Smooth muscle cell (in vitro differentiated cells): ENCODE measurements at regions not wholly inside any gene's neighbourhood (a gene's known extent, or its start where the extent isn't known, plus 50 kb on each side); places are given as distances from the start of the nearest gene placed in this dataset.

Experiments used
- DNase-seq: peaks from one replicate; lab custom pipeline; 2025; ENCODE audit not compliant: unreplicated experiment; lab: John Stamatoyannopoulos, UW
- H2AFZ ChIP-seq: fragments of 200-600 bp; sonication (generic); 2 replicates; pipeline ENCODE4 v1.6.0; 2016; ENCODE audit warnings: antibody characterized with exemption, low read depth, mild to moderate bottlenecking
- H3F3A ChIP-seq: fragments of 200-600 bp; sonication (generic); 2 replicates; pipeline ENCODE4 v1.6.0; 2017; ENCODE audit warnings: antibody characterized with exemption, low read depth
- H3K27ac ChIP-seq: fragments of 200-600 bp; sonication (generic); 2 replicates; pipeline ENCODE4 v1.5.1; 2016; ENCODE audit warnings: low read depth, mild to moderate bottlenecking
- H3K27me3 ChIP-seq: fragments of 200-600 bp; sonication (generic); 2 replicates; pipeline ENCODE4 v1.6.1; 2016; ENCODE audit warnings: low read depth, mild to moderate bottlenecking
- H3K36me3 ChIP-seq: fragments of 200-600 bp; sonication (generic); 2 replicates; pipeline ENCODE4 v1.5.1; 2016; ENCODE audit warnings: low read depth
- H3K4me1 ChIP-seq: fragments of 200-600 bp; sonication (generic); 2 replicates; pipeline ENCODE4 v1.5.1; 2016; ENCODE audit warnings: low read depth
- H3K4me2 ChIP-seq: fragments of 200-600 bp; sonication (generic); 2 replicates; pipeline ENCODE4 v1.6.0; 2016; ENCODE audit warnings: mild to moderate bottlenecking
- H3K4me3 ChIP-seq: fragments of 200-600 bp; sonication (generic); 2 replicates; pipeline ENCODE4 v1.5.1; 2016; ENCODE audit warnings: mild to moderate bottlenecking
- H3K79me2 ChIP-seq: fragments of 200-600 bp; sonication (generic); 2 replicates; pipeline ENCODE4 v1.6.0; 2016; ENCODE audit warnings: low read depth, mild to moderate bottlenecking
- H3K9ac ChIP-seq: fragments of 200-600 bp; sonication (generic); 2 replicates; pipeline ENCODE4 v1.6.0; 2016; ENCODE audit warnings: low read depth
- H3K9me3 ChIP-seq: fragments of 200-600 bp; sonication (generic); replicated peaks from 2 replicates; pipeline ENCODE4 v1.5.1; 2016; ENCODE audit warnings: low read depth
- H4K20me1 ChIP-seq: fragments of 200-600 bp; sonication (generic); 2 replicates; pipeline ENCODE4 v1.6.0; 2016; ENCODE audit warnings: low read depth
- WGBS: methylation state at CpG from one replicate; pipeline ENCODE4 v1.1.7; 2016; ENCODE audit warnings: low lambda C conversion rate; 5-methylcytosine and 5-hydroxymethylcytosine counted together
- TF ChIP-seq, protein P1 (sequence below): fragments of 200-600 bp; sonication (generic); IDR thresholded peaks from 2 replicates; pipeline ENCODE4 v1.5.1; 2017; ENCODE audit warnings: borderline replicate concordance, mild to moderate bottlenecking, antibody characterized with exemption; ENCODE audit not compliant: insufficient read depth, poor library complexity, severe bottlenecking

DNA sequence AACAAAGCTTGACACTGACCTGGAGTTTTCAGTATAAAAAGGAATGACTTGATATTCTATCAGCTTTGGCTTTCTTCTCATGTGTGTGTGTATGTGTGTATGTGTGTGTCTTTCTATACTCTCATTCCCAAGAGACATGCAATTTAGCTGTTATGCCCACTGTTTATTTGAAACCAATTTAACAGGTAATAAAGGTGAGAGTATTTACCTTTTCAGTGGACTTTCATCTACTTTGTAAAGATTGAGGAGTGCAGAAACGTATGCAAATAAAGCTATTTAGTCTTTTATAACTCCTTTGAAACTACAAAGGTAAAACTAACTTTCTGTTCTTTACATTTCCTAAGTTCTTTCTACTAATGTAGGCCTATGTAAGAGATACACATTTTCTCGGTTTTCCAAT, 103.5 kb upstream of the HS3ST5 start:
- Histone ChIP-seq H3K27ac (no peak overlapping the region), H3K79me2 (no peaks in the 10 kb centered on the region), H3F3A (no peaks in the 10 kb centered on the region), H3K4me1 (no peaks in the 10 kb centered on the region), H3K9me3 (no peaks in the 10 kb centered on the region), H2AFZ (no peak overlapping the region), H3K27me3 (no peaks in the 10 kb centered on the region), H3K4me2 (no peak overlapping the region), H3K36me3 (no peaks in the 10 kb centered on the region), H3K9ac (no peak overlapping the region), H3K4me3 (no peak overlapping the region), H4K20me1 (no peaks in the 10 kb centered on the region)
- TF ChIP-seq, protein P1, sequence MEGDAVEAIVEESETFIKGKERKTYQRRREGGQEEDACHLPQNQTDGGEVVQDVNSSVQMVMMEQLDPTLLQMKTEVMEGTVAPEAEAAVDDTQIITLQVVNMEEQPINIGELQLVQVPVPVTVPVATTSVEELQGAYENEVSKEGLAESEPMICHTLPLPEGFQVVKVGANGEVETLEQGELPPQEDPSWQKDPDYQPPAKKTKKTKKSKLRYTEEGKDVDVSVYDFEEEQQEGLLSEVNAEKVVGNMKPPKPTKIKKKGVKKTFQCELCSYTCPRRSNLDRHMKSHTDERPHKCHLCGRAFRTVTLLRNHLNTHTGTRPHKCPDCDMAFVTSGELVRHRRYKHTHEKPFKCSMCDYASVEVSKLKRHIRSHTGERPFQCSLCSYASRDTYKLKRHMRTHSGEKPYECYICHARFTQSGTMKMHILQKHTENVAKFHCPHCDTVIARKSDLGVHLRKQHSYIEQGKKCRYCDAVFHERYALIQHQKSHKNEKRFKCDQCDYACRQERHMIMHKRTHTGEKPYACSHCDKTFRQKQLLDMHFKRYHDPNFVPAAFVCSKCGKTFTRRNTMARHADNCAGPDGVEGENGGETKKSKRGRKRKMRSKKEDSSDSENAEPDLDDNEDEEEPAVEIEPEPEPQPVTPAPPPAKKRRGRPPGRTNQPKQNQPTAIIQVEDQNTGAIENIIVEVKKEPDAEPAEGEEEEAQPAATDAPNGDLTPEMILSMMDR, result no peak
- DNase-seq, result no peak
- 90% methylated on average over 2 of the region's 2 CpGs for WGBS

GRCh38 chr6:114445846-114446245, 103.0 kb upstream of the HS3ST5 start:
- H4K20me1 ChIP-seq, result no peaks in the 10 kb centered on the region
- WGBS, result 96% methylated on average over 2 of the region's 2 CpGs
- H3K4me2 ChIP-seq, result no peak overlapping the region
- no peak overlapping the region for H3K27ac ChIP-seq
- no peak overlapping the region for H3K9ac ChIP-seq
- no peak overlapping the region for H2AFZ ChIP-seq
- H3K9me3 ChIP-seq, result no peaks in the 10 kb centered on the region
- no peaks in the 10 kb centered on the region for H3K4me1 ChIP-seq
- H3K4me3 ChIP-seq, result no peak overlapping the region
- H3K27me3 ChIP-seq, result no peaks in the 10 kb centered on the region
- no peak for DNase-seq
- TF ChIP-seq, protein P1, result no peak
- H3F3A ChIP-seq, result no peaks in the 10 kb centered on the region
- H3K36me3 ChIP-seq, result no peaks in the 10 kb centered on the region
- H3K79me2 ChIP-seq, result no peaks in the 10 kb centered on the region

- no peaks in the 10 kb centered on the region for H3K27me3 ChIP-seq
- H3K27ac ChIP-seq, result no peak overlapping the region
- H3K4me3 ChIP-seq, result no peak overlapping the region
- H3K9me3 ChIP-seq, result no peaks in the 10 kb centered on the region
- no peaks in the 10 kb centered on the region for H3F3A ChIP-seq
- 89% methylated on average over 1 of the region's 1 CpG for WGBS
- H3K4me1 ChIP-seq, result no peaks in the 10 kb centered on the region
- H3K36me3 ChIP-seq, result no peaks in the 10 kb centered on the region
- no peak overlapping the region for H3K9ac ChIP-seq
- no peak overlapping the region for H2AFZ ChIP-seq
- no peak for DNase-seq
- TF ChIP-seq, protein P1, result no peak
- H3K4me2 ChIP-seq, result no peak overlapping the region
- H4K20me1 ChIP-seq, result no peaks in the 10 kb centered on the region
- no peaks in the 10 kb centered on the region for H3K79me2 ChIP-seq
Measured at GRCh38 chr6:114439411-114439810, 96.6 kb upstream of the HS3ST5 start.

DNA sequence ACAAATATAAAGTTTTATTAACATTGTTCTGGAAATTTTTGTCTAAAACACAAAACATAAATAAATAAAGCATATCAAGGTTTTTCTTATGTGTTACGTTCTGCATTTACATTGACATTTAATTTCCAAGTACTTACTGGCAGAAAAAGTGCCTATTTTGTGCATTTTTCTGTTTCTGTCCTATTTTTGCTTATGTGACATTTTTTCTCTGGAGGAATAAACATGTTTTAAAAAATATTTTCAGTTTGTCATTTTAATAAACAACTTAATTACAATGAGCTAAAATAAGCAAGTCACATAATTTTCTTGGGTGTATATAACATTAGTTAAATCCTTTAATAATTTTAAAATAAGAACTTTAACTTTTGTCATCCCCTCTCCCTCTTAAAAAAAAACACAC, 94.4 kb upstream of the HS3ST5 start:
- no peaks in the 10 kb centered on the region for H3K36me3 ChIP-seq
- no peaks in the 10 kb centered on the region for H4K20me1 ChIP-seq
- no peak overlapping the region for H3K9ac ChIP-seq
- H3K4me3 ChIP-seq, result no peak overlapping the region
- WGBS, result 88% methylated on average over 1 of the region's 1 CpG
- no peaks in the 10 kb centered on the region for H3K27me3 ChIP-seq
- H2AFZ ChIP-seq, result no peak overlapping the region
- no peaks in the 10 kb centered on the region for H3F3A ChIP-seq
- no peak overlapping the region for H3K27ac ChIP-seq
- H3K79me2 ChIP-seq, result no peaks in the 10 kb centered on the region
- no peaks in the 10 kb centered on the region for H3K4me1 ChIP-seq
- H3K4me2 ChIP-seq, result no peak overlapping the region
- DNase-seq, result no peak
- TF ChIP-seq, protein P1, result no peak
- H3K9me3 ChIP-seq, result no peaks in the 10 kb centered on the region
